ENCODE measurements at regions not wholly inside any gene's neighbourhood (a gene's known extent, or its start where the extent isn't known, plus 50 kb on each side); places are given as distances from the start of the nearest gene placed in this dataset.

GRCh38 chr2:122414902-122415301, 659.5 kb downstream of the TSN start:
- TF ChIP-seq HDGF (IDR thresholded peaks at IDR 0.05; ENCODE audit: borderline replicate concordance) (no peak), FOXM1 (IDR thresholded peaks at IDR 0.05; ENCODE audit: borderline replicate concordance) (no peak), SP1 (IDR thresholded peaks at IDR 0.05) (no peak), ZNF384 (IDR thresholded peaks at IDR 0.05) (no peak), FOXK2 (IDR thresholded peaks at IDR 0.05) (no peak), ARNT (IDR thresholded peaks at IDR 0.05) (no peak), SUZ12 (IDR thresholded peaks at IDR 0.05) (no peak), FOXA1 (IDR thresholded peaks at IDR 0.05) (no peak), LEF1 (IDR thresholded peaks at IDR 0.05; ENCODE audit: borderline replicate concordance) (no peak), L3MBTL2 (conservative IDR thresholded peaks at IDR 0.05) (no peak), BHLHE40 (IDR thresholded peaks at IDR 0.05; ENCODE audit: borderline replicate concordance) (no peak), ELF4 (IDR thresholded peaks at IDR 0.05) (no peak), PKNOX1 (IDR thresholded peaks at IDR 0.05) (no peak)

Data from HEK293T (cell line).